OCI-LY3 (cell line): ENCODE measurements at regions not wholly inside any gene's neighbourhood (a gene's known extent, or its start where the extent isn't known, plus 50 kb on each side); places are given as distances from the start of the nearest gene placed in this dataset.

Experiments used
- H2AFZ ChIP-seq: fragments of 200-600, 300-600 bp; shearing (Covaris generic); 2 replicates; pipeline ENCODE4 v1.6.0; 2014; ENCODE audit warnings: antibody characterized with exemption, low read depth, low read length
- H3K27ac ChIP-seq: fragments of 200-600, 300-600 bp; sonication (generic); 2 replicates; pipeline ENCODE4 v1.5.1; 2014; ENCODE audit warnings: mild to moderate bottlenecking, low read length, moderate library complexity, mixed read lengths
- H3K27me3 ChIP-seq: fragments of 200-600, 300-600 bp; sonication (generic); 2 replicates; pipeline ENCODE4 v1.6.1; 2014; ENCODE audit warnings: low read depth, low read length, mixed read lengths
- H3K36me3 ChIP-seq: fragments of 200-600, 300-600 bp; sonication (generic); replicated peaks from 2 replicates; pipeline ENCODE3; 2014; ENCODE audit warnings: low read depth, low read length, mixed read lengths
- H3K4me1 ChIP-seq: fragments of 300-600, 200-600 bp; sonication (generic); 2 replicates; pipeline ENCODE4 v1.6.1; 2014; ENCODE audit warnings: low read length, mixed read lengths
- H3K4me2 ChIP-seq: fragments of 200-600, 300-600 bp; sonication (generic); 2 replicates; pipeline ENCODE4 v1.6.1; 2014; ENCODE audit warnings: low read length, mixed read lengths
- H3K4me3 ChIP-seq: fragments of 300-600, 200-600 bp; sonication (generic); 2 replicates; pipeline ENCODE4 v1.5.1; 2014; ENCODE audit warnings: antibody characterized with exemption, mild to moderate bottlenecking, low read length, moderate library complexity
- H3K79me2 ChIP-seq: fragments of 300-600, 200-600 bp; shearing (Covaris generic); 2 replicates; pipeline ENCODE4 v1.6.1; 2014; ENCODE audit warnings: mild to moderate bottlenecking, low read length, mixed read lengths
- H3K9ac ChIP-seq: fragments of 300-600, 200-600 bp; shearing (Covaris generic); 2 replicates; pipeline ENCODE4 v1.6.0; 2014; ENCODE audit warnings: mild to moderate bottlenecking, low read length, moderate library complexity
- H3K9me3 ChIP-seq: fragments of 200-600, 300-600 bp; shearing (Covaris generic); 2 replicates; pipeline ENCODE4 v1.6.1; 2014; ENCODE audit warnings: low read length, mixed read lengths; ENCODE audit not compliant: insufficient read depth
- H4K20me1 ChIP-seq: fragments of 200-600, 300-600 bp; sonication (generic); 2 replicates; pipeline ENCODE4 v1.6.1; 2016; ENCODE audit warnings: low read length, mixed read lengths; ENCODE audit not compliant: insufficient read depth
- CTCF ChIP-seq: fragments of 200-600, 300-600 bp; sonication (generic); IDR thresholded peaks from 2 replicates; pipeline ENCODE4 v1.5.1; 2014; ENCODE audit warnings: antibody characterized with exemption, low read length, low read depth
- EZH2phosphoT487 ChIP-seq: fragments of 200-600 bp; shearing (Covaris generic); IDR thresholded peaks from 2 replicates; pipeline ENCODE4 v1.6.1; 2018; ENCODE audit warnings: antibody characterized with exemption, mixed run types, low read depth

- Histone ChIP-seq H3K4me3 (no peak overlapping the region), H3K27ac (no peak overlapping the region), H3K27me3 (no peaks in the 10 kb centered on the region), H3K79me2 (no peaks in the 10 kb centered on the region), H4K20me1 (no peaks in the 10 kb centered on the region), H3K9ac (no peak overlapping the region), H3K9me3 (no peaks in the 10 kb centered on the region), H2AFZ (no peak overlapping the region), H3K36me3 (no peaks in the 10 kb centered on the region), H3K4me2 (no peak overlapping the region), H3K4me1 (no peaks in the 10 kb centered on the region)
- TF ChIP-seq CTCF (no peak), EZH2phosphoT487 (no peak)
These were observed 310.5 kb upstream of the PRR16 start for GRCh38 chr5:120153551-120153950.

- Histone ChIP-seq H2AFZ (no peak overlapping the region), H3K79me2 (no peaks in the 10 kb centered on the region), H3K9ac (no peak overlapping the region), H4K20me1 (no peaks in the 10 kb centered on the region), H3K9me3 (no peaks in the 10 kb centered on the region), H3K4me1 (no peaks in the 10 kb centered on the region), H3K4me3 (no peak overlapping the region), H3K27ac (no peak overlapping the region), H3K36me3 (no peaks in the 10 kb centered on the region), H3K4me2 (no peak overlapping the region), H3K27me3 (no peaks in the 10 kb centered on the region)
- TF ChIP-seq EZH2phosphoT487 (no peak), CTCF (no peak)
These were observed 308.2 kb upstream of the PRR16 start for GRCh38 chr5:120155873-120156272.

- no peaks in the 10 kb centered on the region for H4K20me1 ChIP-seq
- no peaks in the 10 kb centered on the region for H3K36me3 ChIP-seq
- no peak overlapping the region for H3K9ac ChIP-seq
- H3K9me3 ChIP-seq = no peaks in the 10 kb centered on the region
- H3K79me2 ChIP-seq = no peaks in the 10 kb centered on the region
- no peak overlapping the region for H2AFZ ChIP-seq
- H3K4me2 ChIP-seq = no peak overlapping the region
- no peak overlapping the region for H3K27ac ChIP-seq
- TF ChIP-seq CTCF (no peak), EZH2phosphoT487 (no peak)
- H3K27me3 ChIP-seq = no peaks in the 10 kb centered on the region
- no peaks in the 10 kb centered on the region for H3K4me1 ChIP-seq
- no peak overlapping the region for H3K4me3 ChIP-seq
These were observed 305.9 kb upstream of the PRR16 start for GRCh38 chr5:120158211-120158610.

- no peak overlapping the region for H3K27ac ChIP-seq
- H3K9me3 ChIP-seq = no peaks in the 10 kb centered on the region
- H4K20me1 ChIP-seq = no peaks in the 10 kb centered on the region
- no peaks in the 10 kb centered on the region for H3K27me3 ChIP-seq
- H3K4me1 ChIP-seq = no peaks in the 10 kb centered on the region
- H3K4me2 ChIP-seq = no peak overlapping the region
- no peak overlapping the region for H2AFZ ChIP-seq
- H3K9ac ChIP-seq = no peak overlapping the region
- no peaks in the 10 kb centered on the region for H3K79me2 ChIP-seq
- no peaks in the 10 kb centered on the region for H3K36me3 ChIP-seq
- TF ChIP-seq EZH2phosphoT487 = no peak
- no peak for TF ChIP-seq CTCF
- H3K4me3 ChIP-seq = no peak overlapping the region
These were observed 304.9 kb upstream of the PRR16 start for GRCh38 chr5:120159155-120159554.
